ENCODE measurements at regions not wholly inside any gene's neighbourhood (a gene's known extent, or its start where the extent isn't known, plus 50 kb on each side); places are given as distances from the start of the nearest gene placed in this dataset.
"Not testable (repeated sequence)": the region's sequence is repeated elsewhere in the genome, so short reads cannot be mapped to it uniquely, and the experiment has no call there.

GRCh38 chr2:187684174-187684573 is 129.9 kb upstream of the TFPI start:
- DNase-seq (ENCODE audit: low read depth): no peak

GRCh38 chr2:187686416-187687024 is 132.3 kb upstream of the TFPI start:
- DNase-seq (ENCODE audit: low read depth): no peak

- no peak for DNase-seq (ENCODE audit: low read depth)
These were observed 133.3 kb upstream of the TFPI start for GRCh38 chr2:187687585-187687984.

- no peak for DNase-seq (ENCODE audit: low read depth)
These were observed 135.1 kb upstream of the TFPI start for GRCh38 chr2:187689372-187689771.

GRCh38 chr2:187693923-187694322 is 139.7 kb upstream of the TFPI start:
- DNase-seq (ENCODE audit: low read depth): no peak

- not testable (repeated sequence) for DNase-seq (ENCODE audit: low read depth)
These were observed 142.4 kb upstream of the TFPI start for GRCh38 chr2:187696644-187697043.

- no peak for DNase-seq (ENCODE audit: low read depth)
These were observed 144.3 kb upstream of the TFPI start for GRCh38 chr2:187698374-187699110.

- DNase-seq (ENCODE audit: low read depth): no peak
These were observed 147.9 kb upstream of the TFPI start for GRCh38 chr2:187702157-187702556.

- no peak for DNase-seq (ENCODE audit: low read depth)
These were observed 154.0 kb upstream of the TFPI start for GRCh38 chr2:187708272-187708671.

GRCh38 chr2:187709065-187709464 is 154.8 kb upstream of the TFPI start:
- no peak for DNase-seq (ENCODE audit: low read depth)

GRCh38 chr2:187710791-187711521 is 156.7 kb upstream of the TFPI start:
- DNase-seq (ENCODE audit: low read depth): no peak

GRCh38 chr2:187715590-187715989 is 161.4 kb upstream of the TFPI start:
- DNase-seq (ENCODE audit: low read depth): no peak

- no peak for DNase-seq (ENCODE audit: low read depth)
These were observed 162.1 kb upstream of the TFPI start for GRCh38 chr2:187716301-187716700.

GRCh38 chr2:187718092-187718491 is 163.9 kb upstream of the TFPI start:
- DNase-seq (ENCODE audit: low read depth): no peak

- DNase-seq (ENCODE audit: low read depth): no peak
These were observed 165.3 kb upstream of the TFPI start for GRCh38 chr2:187719510-187719909.

- DNase-seq (ENCODE audit: low read depth): no peak
These were observed 194.7 kb upstream of the TFPI start for GRCh38 chr2:187748958-187749357.

- DNase-seq (ENCODE audit: low read depth): no peak
These were observed 195.7 kb upstream of the TFPI start for GRCh38 chr2:187749804-187750431.

GRCh38 chr2:187768995-187769394 is 214.8 kb upstream of the TFPI start:
- DNase-seq (ENCODE audit: low read depth): no peak

- no peak for DNase-seq (ENCODE audit: low read depth)
These were observed 215.2 kb upstream of the TFPI start for GRCh38 chr2:187769437-187769836.

GRCh38 chr2:187774551-187775071 is 220.4 kb upstream of the TFPI start:
- no peak for DNase-seq (ENCODE audit: low read depth)

GRCh38 chr2:187775196-187775595 is 221.0 kb upstream of the TFPI start:
- DNase-seq (ENCODE audit: low read depth): no peak

GRCh38 chr2:187775651-187776050 is 221.4 kb upstream of the TFPI start:
- no peak for DNase-seq (ENCODE audit: low read depth)

GRCh38 chr2:187782301-187782700 is 228.1 kb upstream of the TFPI start:
- no peak for DNase-seq (ENCODE audit: low read depth)

All from activated T-cell treated with anti-CD3 and anti-CD28 coated beads for 48 hours (primary cell).